ENCODE measurements at regions not wholly inside any gene's neighbourhood (a gene's known extent, or its start where the extent isn't known, plus 50 kb on each side); places are given as distances from the start of the nearest gene placed in this dataset.

DNA sequence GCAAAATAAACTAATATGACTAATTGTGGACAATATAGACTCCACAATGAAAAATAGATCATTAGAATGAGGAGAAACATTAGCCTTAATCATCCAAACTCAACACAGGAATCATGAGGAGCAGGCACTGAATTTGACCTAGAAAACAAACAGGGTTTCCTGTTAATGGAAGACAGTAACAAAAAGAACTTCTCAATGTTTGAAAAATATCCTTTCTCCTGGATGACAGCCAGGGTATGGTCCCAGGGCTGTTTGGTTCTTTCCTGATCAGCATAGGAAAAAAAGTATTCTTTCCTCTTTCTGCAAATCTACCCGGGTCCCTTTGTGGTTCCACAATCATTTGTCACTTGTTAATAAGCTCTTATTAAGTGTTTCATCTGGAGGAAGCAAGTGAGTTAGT lies 145.3 kb upstream of the SVIL start:
- no peak for DNase-seq
- WGBS, 2 donors, result 26 to 42% methylated on average over 1 of the region's 1 CpG
- Histone ChIP-seq H3K4me3 (no peak overlapping the region), H3K4me1 (no peaks in the 10 kb centered on the region), H3K27ac (no peak overlapping the region), H3K36me3 (replicated peaks in 1 of 2; ENCODE audit: insufficient read depth in 1 of 2, low read depth in 2 of 2) (no peaks in the 10 kb centered on the region), H3K9me3 (no peaks in the 10 kb centered on the region), H3K27me3 (no peaks in the 10 kb centered on the region)
- intact Hi-C loops (cut with DNase I), result no loop called here
- no peak for ATAC-seq
- TF ChIP-seq, protein P1, sequence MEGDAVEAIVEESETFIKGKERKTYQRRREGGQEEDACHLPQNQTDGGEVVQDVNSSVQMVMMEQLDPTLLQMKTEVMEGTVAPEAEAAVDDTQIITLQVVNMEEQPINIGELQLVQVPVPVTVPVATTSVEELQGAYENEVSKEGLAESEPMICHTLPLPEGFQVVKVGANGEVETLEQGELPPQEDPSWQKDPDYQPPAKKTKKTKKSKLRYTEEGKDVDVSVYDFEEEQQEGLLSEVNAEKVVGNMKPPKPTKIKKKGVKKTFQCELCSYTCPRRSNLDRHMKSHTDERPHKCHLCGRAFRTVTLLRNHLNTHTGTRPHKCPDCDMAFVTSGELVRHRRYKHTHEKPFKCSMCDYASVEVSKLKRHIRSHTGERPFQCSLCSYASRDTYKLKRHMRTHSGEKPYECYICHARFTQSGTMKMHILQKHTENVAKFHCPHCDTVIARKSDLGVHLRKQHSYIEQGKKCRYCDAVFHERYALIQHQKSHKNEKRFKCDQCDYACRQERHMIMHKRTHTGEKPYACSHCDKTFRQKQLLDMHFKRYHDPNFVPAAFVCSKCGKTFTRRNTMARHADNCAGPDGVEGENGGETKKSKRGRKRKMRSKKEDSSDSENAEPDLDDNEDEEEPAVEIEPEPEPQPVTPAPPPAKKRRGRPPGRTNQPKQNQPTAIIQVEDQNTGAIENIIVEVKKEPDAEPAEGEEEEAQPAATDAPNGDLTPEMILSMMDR (IDR thresholded peaks at IDR 0.05), result no peak
- TF ChIP-seq POLR2A (IDR thresholded peaks at IDR 0.05), result no peak

DNA sequence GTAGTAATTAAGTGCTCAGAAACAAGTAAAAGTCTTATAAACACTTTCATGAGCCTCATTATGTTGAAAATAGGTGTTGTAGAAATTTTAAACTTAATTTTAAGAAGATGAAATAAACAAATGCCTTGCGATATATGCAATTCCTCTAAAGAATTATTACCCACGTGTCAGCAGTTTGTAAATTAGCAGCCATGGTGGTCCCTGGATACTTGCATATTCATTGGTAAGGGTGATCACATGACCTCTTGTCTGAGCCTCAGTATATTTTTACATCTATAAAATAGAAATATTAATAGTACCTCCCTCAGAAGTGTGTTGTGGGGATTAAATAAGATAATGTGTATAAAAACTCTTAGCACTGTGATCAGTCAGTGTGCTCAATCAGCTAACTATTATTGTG lies 141.5 kb upstream of the SVIL start:
- DNase-seq (no peak), ATAC-seq (no peak)
- intact Hi-C loops (cut with DNase I), result no loop called here
- no peak for TF ChIP-seq POLR2A (IDR thresholded peaks at IDR 0.05)
- TF ChIP-seq, protein P1 (IDR thresholded peaks at IDR 0.05), result no peak
- no peaks in the 10 kb centered on the region for H3K4me1 ChIP-seq
- no peak overlapping the region for H3K4me3 ChIP-seq
- no peaks in the 10 kb centered on the region for H3K36me3 ChIP-seq (replicated peaks in 1 of 2; ENCODE audit: insufficient read depth in 1 of 2, low read depth in 2 of 2)
- WGBS, 2 donors, result 68 to 86% methylated on average over 2 of the region's 2 CpGs
- H3K9me3 ChIP-seq, result no peaks in the 10 kb centered on the region
- H3K27ac ChIP-seq, result no peak overlapping the region
- H3K27me3 ChIP-seq, result no peaks in the 10 kb centered on the region

DNA sequence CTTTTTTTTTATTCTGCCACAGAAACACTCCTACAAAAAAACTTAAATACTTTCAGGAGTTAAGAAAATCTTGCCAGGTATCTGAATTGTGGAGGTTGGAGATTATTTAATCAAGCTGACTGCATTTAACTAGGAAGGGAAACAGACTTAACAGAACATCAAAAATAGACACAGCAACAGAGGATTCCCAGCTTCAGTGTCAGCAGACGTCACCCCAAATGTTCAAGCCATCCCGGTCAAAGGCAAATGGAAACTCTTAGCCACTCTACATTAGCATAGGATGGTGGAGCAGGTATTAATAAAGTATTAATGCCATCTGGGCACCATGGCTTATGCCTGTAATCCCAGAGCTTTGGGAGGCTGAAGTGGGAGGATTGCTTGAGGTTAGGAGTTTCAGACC lies 139.7 kb upstream of the SVIL start:
- 91 to 94% methylated on average over 2 of the region's 2 CpGs for WGBS, 2 donors

DNA sequence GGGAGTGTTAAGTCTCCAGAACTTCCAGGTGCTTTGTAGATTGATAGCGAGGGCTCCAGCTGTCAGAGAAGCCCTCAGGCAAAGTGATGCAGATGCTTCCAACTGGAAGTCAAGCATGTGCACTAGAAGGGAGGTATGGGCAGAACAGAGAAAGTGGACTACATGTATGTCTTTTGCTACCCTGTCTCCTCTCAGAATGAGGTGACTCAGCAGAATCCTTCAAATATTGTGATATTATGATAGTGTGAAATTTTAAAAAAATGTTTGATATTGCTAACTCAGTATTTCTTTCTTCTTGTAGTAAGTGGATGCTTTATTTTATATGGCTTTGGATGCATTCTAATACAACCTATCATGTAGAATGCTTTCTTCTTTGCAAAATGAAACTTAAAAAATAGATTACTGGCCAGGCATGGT lies 138.9 kb upstream of the SVIL start:
- no peak for ATAC-seq
- Histone ChIP-seq H3K36me3 (replicated peaks in 1 of 2; ENCODE audit: insufficient read depth in 1 of 2, low read depth in 2 of 2) (no peaks in the 10 kb centered on the region), H3K27ac (no peak overlapping the region), H3K27me3 (no peaks in the 10 kb centered on the region), H3K4me3 (no peak overlapping the region), H3K4me1 (no peaks in the 10 kb centered on the region), H3K9me3 (no peaks in the 10 kb centered on the region)
- no peak for TF ChIP-seq POLR2A (IDR thresholded peaks at IDR 0.05)
- TF ChIP-seq, protein P1 (IDR thresholded peaks at IDR 0.05), result no peak
- WGBS, 2 donors, result 95 to 100% methylated on average over 1 of the region's 1 CpG
- DNase-seq, result no peak
- intact Hi-C loops (cut with DNase I), result no loop called here

More for the DNA sequence above, 139.7 kb upstream of the SVIL start:
- DNase-seq, result no peak
- TF ChIP-seq POLR2A (IDR thresholded peaks at IDR 0.05), result no peak
- TF ChIP-seq, protein P1 (IDR thresholded peaks at IDR 0.05), result no peak
- Histone ChIP-seq H3K27me3 (no peaks in the 10 kb centered on the region), H3K9me3 (no peaks in the 10 kb centered on the region), H3K4me3 (no peak overlapping the region), H3K36me3 (replicated peaks in 1 of 2; ENCODE audit: insufficient read depth in 1 of 2, low read depth in 2 of 2) (no peaks in the 10 kb centered on the region), H3K4me1 (no peaks in the 10 kb centered on the region), H3K27ac (no peak overlapping the region)
- ATAC-seq, result no peak
- intact Hi-C loops (cut with DNase I), result no loop called here

DNA sequence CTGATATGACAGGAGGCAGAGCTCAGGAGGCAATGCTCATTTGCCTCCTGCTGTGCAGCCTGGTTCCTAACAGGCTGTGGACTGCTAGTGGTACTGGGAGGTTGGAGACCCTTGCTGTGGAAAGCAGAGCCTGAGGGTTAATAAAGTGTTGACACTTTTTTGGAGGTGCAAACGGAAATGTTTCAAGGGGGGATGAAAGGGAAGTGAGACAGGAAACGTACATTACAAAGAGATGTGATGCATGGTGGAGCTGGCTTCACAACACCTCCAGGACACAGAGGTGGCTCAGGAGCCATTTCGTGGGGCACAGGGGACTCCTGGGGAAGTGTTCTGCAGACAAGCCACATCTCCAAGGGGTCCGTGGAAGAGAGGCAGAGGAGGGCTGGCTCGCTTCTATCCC lies 137.6 kb upstream of the SVIL start:
- ATAC-seq (no peak), DNase-seq (no peak)
- Histone ChIP-seq H3K36me3 (replicated peaks in 1 of 2; ENCODE audit: insufficient read depth in 1 of 2, low read depth in 2 of 2) (no peaks in the 10 kb centered on the region), H3K27me3 (no peaks in the 10 kb centered on the region), H3K4me3 (no peak overlapping the region), H3K27ac (no peak overlapping the region), H3K9me3 (no peaks in the 10 kb centered on the region), H3K4me1 (no peaks in the 10 kb centered on the region)
- intact Hi-C loops (cut with DNase I), result no loop called here
- TF ChIP-seq POLR2A (IDR thresholded peaks at IDR 0.05), result no peak
- 55 to 64% methylated on average over 5 of the region's 5 CpGs for WGBS, 2 donors
